ENCODE measurements at regions not wholly inside any gene's neighbourhood (a gene's known extent, or its start where the extent isn't known, plus 50 kb on each side); places are given as distances from the start of the nearest gene placed in this dataset.
"Not testable (repeated sequence)": the region's sequence is repeated elsewhere in the genome, so short reads cannot be mapped to it uniquely, and the experiment has no call there.

DNA sequence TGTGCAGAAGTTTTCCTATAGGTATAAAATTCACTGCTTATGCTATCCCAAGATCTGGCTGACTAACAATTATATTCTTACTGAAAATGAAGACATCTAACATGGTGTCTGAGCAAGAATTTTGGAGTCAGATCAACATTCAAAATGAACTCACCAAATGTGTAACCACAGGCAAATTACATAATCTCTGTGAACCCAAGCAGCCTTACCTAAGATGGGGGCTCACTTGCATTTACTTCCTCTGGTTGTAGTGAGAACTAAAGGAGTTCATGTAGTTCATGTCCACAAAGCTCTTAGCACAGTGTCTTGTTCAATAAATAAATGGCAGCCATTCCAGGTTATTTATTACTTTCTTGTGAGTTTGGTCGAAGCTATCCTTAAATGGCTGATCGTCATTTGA, 163.9 kb upstream of the LCORL start:
- TF ChIP-seq, protein P1, sequence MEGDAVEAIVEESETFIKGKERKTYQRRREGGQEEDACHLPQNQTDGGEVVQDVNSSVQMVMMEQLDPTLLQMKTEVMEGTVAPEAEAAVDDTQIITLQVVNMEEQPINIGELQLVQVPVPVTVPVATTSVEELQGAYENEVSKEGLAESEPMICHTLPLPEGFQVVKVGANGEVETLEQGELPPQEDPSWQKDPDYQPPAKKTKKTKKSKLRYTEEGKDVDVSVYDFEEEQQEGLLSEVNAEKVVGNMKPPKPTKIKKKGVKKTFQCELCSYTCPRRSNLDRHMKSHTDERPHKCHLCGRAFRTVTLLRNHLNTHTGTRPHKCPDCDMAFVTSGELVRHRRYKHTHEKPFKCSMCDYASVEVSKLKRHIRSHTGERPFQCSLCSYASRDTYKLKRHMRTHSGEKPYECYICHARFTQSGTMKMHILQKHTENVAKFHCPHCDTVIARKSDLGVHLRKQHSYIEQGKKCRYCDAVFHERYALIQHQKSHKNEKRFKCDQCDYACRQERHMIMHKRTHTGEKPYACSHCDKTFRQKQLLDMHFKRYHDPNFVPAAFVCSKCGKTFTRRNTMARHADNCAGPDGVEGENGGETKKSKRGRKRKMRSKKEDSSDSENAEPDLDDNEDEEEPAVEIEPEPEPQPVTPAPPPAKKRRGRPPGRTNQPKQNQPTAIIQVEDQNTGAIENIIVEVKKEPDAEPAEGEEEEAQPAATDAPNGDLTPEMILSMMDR (IDR thresholded peaks at IDR 0.05; ENCODE audit: low read depth, low read length): no peak
- DNase-seq (ENCODE audit: extremely low read depth, low read depth): no peak

- no peak for DNase-seq (ENCODE audit: extremely low read depth, low read depth)
- TF ChIP-seq, protein P1 (IDR thresholded peaks at IDR 0.05; ENCODE audit: low read depth, low read length): no peak
These were observed 159.3 kb upstream of the LCORL start for GRCh38 chr4:18180892-18181291.

DNA sequence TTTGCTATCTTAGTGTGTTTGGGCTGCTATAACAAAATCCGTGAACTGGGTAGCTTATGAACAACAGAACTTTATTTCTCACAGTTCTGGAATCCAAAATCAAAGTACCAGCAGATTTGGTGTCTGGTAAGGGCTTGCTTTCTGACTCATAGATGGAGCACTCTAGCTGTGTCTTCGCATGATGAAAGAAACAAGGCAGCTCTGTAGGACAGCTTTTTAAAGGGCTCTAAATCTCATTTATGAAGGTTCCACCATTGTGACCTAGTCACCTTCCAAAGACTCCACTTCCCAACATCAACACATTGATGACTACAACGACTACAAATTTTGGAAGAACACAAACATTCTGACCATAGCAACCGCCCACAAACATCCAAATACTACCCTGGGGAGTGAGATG, 158.6 kb upstream of the LCORL start:
- TF ChIP-seq, protein P1 (IDR thresholded peaks at IDR 0.05; ENCODE audit: low read depth, low read length): no peak
- no peak for DNase-seq (ENCODE audit: extremely low read depth, low read depth)

DNA sequence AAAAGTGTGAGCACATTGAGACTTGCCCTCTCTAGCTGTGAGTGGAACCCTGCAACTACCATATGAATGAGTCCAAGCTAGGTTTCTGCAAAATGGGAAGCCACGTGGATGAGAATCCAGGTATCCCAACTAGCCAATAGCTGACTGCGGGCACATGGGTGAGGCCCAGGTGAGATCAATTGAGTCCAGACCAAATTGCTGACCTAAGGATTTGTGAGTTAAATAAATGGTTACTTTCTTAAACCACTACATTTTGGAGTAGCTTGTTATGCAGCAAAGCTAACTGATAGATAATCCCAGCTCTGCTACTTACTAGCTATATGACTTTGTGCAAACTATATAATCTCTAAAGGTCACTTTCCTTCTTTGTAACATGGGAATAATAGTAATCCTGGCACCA, 150.3 kb upstream of the LCORL start:
- TF ChIP-seq, protein P1 (IDR thresholded peaks at IDR 0.05; ENCODE audit: low read depth, low read length): no peak
- no peak for DNase-seq (ENCODE audit: extremely low read depth, low read depth)

GRCh38 chr4:18167831-18168230, 146.3 kb upstream of the LCORL start:
- no peak for DNase-seq (ENCODE audit: extremely low read depth, low read depth)
- TF ChIP-seq, protein P1 (IDR thresholded peaks at IDR 0.05; ENCODE audit: low read depth, low read length): no peak

- no peak for DNase-seq (ENCODE audit: extremely low read depth, low read depth)
- TF ChIP-seq, protein P1 (IDR thresholded peaks at IDR 0.05; ENCODE audit: low read depth, low read length): no peak
These were observed 145.4 kb upstream of the LCORL start for GRCh38 chr4:18166925-18167324.

DNA sequence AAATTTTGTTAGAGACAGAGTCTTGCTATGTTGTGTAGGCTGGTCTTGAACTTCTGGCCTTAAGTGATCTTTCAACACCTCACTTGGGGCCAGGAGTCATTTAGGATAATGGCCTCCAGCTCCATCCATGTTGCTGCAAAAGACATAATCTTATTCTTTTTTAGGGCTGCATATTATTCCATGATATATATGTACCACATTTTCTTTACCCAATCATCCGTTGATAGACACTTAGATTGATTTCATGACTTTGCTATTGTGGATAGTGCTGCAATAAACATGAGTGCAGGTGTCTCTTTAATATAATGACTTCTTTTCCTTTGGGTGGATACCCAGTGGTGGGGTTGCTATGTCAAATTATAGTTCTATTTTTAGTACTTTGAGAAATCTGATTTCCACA, 140.9 kb upstream of the LCORL start:
- DNase-seq (ENCODE audit: extremely low read depth, low read depth): no peak
- TF ChIP-seq, protein P1 (IDR thresholded peaks at IDR 0.05; ENCODE audit: low read depth, low read length): no peak

DNA sequence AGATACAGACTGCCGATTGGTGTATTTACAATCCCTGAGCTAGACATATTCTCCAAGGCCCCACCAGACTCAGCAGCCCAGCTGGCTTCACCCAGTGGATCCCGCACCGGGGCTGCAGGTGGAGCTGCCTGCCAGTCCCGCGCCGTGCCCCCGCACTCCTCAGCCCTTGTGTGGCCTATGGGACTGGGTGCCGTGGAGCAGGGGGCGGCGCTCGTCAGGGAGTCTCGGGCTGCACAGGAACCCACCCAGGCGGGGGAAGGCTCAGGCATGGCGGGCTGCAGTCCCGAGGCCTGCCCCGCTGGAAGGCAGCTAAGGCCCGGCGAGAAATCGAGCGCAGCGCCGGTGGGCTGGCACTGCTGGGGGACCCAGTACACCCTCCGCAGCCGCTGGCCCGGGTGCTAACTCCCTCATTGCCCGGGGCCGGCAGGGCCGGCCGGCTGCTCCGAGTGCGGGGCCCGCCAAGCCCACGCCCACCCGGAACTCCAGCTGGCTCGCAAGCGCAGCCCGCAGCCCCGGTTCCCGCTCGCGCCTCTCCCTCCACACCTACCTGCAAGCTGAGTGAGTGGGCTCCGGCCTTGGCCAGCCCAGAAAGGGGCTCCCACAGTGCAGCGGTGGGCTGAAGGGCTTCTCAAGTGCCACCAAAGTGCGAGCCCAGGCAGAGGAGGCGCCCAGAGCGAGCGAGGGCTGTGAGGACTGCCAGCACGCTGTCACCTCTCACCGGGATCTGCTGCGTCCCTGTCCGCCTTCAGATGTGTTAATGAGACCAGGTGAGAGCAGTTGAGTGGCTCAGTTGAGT, 137.8 kb upstream of the LCORL start:
- not testable (repeated sequence) for DNase-seq (ENCODE audit: extremely low read depth, low read depth)

Data from AG09319 (cell line).